SH-SY5Y (cell line): ENCODE measurements at regions not wholly inside any gene's neighbourhood (a gene's known extent, or its start where the extent isn't known, plus 50 kb on each side); places are given as distances from the start of the nearest gene placed in this dataset.

ENCODE experiments used
- GATA2 ChIP-seq: IDR thresholded peaks from 2 replicates; pipeline ENCODE4 v1.6.1; 2011; ENCODE audit warnings: mild to moderate bottlenecking, low read depth, low read length
- GATA3 ChIP-seq: IDR thresholded peaks from 2 replicates; pipeline ENCODE4 v1.6.1; 2011; ENCODE audit warnings: low read depth, mild to moderate bottlenecking, low read length, moderate library complexity

GRCh38 chr14:106518054-106518943 is 991.9 kb downstream of the TMEM121 start:
- TF ChIP-seq GATA2 (no peak), GATA3 (no peak)
